ENCODE measurements at regions not wholly inside any gene's neighbourhood (a gene's known extent, or its start where the extent isn't known, plus 50 kb on each side); places are given as distances from the start of the nearest gene placed in this dataset.

GRCh38 chr2:220994846-220995245, 577.3 kb downstream of the EPHA4 start:
- DNase-seq (ENCODE audit: low spot score) (no peak), ATAC-seq (no peak)
- Mint-ChIP-seq H3K4me1 (0 out of 2 replicates have a peak, but pooled peaks cover 3% of the 10 kb centered on the region), H3K27me3 (ENCODE audit: low read depth) (no peaks in the 10 kb centered on the region), H3K4me3 (no peak overlapping the region), H3K9me3 (peaks cover 8% of the 10 kb centered on the region), H3K36me3 (no peaks in the 10 kb centered on the region), H3K27ac (no peak overlapping the region)
- CTCF ChIA-PET, result no interaction called here
- POLR2A ChIA-PET, result no interaction called here
- TF ChIP-seq TCF7 (CRISPR knock-in tag; IDR thresholded peaks at IDR 0.05; ENCODE audit: low read depth) (no peak), ELF4 (CRISPR knock-in tag; IDR thresholded peaks at IDR 0.05; ENCODE audit: low read depth) (no peak), ERG (CRISPR knock-in tag; IDR thresholded peaks at IDR 0.05) (no peak), TEAD4 (CRISPR knock-in tag; IDR thresholded peaks at IDR 0.05) (no peak), EMX1 (CRISPR knock-in tag; IDR thresholded peaks at IDR 0.05) (no peak), KAT7 (CRISPR knock-in tag; IDR thresholded peaks at IDR 0.05; ENCODE audit: borderline replicate concordance) (no peak), CREM (CRISPR knock-in tag; IDR thresholded peaks at IDR 0.05) (no peak), ATF6 (CRISPR knock-in tag; IDR thresholded peaks at IDR 0.05) (no peak), FOXJ3 (CRISPR knock-in tag; IDR thresholded peaks at IDR 0.05; ENCODE audit: borderline replicate concordance) (no peak), ZBTB43 (CRISPR knock-in tag; IDR thresholded peaks at IDR 0.05) (no peak), MXD4 (CRISPR knock-in tag; IDR thresholded peaks at IDR 0.05; ENCODE audit: borderline replicate concordance) (no peak), ZNF263 (CRISPR knock-in tag; IDR thresholded peaks at IDR 0.05; ENCODE audit: low read depth) (no peak)

DNA sequence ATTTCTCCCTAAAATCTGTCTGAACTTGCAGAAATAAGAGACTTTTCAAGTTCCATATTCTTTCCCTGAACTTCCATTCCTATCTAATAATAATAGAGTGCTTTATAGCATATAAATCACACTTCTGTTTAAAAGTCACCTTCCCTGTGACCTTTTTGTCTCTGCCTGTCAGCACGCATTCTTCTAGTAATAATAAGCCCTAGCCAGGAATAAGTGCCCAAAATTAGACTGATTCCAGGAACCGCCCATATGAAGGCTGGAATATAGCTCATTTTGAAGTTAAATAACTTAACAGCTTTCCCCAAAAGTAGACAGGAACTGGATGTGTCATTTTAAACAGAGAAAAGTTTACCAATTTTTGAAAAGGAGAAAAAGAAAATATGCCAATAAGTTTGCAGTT, 576.5 kb downstream of the EPHA4 start:
- Mint-ChIP-seq H3K4me3 (no peak overlapping the region), H3K36me3 (no peaks in the 10 kb centered on the region), H3K27me3 (ENCODE audit: low read depth) (no peaks in the 10 kb centered on the region), H3K4me1 (0 out of 2 replicates have a peak, but pooled peaks cover 3% of the 10 kb centered on the region), H3K27ac (no peak overlapping the region), H3K9me3 (peaks cover 8% of the 10 kb centered on the region)
- ChIA-PET POLR2A (no interaction called here), CTCF (no interaction called here)
- ATAC-seq, result no peak
- no peak for DNase-seq (ENCODE audit: low spot score)
- TF ChIP-seq ZBTB43 (CRISPR knock-in tag; IDR thresholded peaks at IDR 0.05) (no peak), TEAD4 (CRISPR knock-in tag; IDR thresholded peaks at IDR 0.05) (no peak), ATF6 (CRISPR knock-in tag; IDR thresholded peaks at IDR 0.05) (no peak), ETV6 (CRISPR knock-in tag; IDR thresholded peaks at IDR 0.05) (no peak), TEAD1 (CRISPR knock-in tag; IDR thresholded peaks at IDR 0.05) (no peak), ZNF396 (CRISPR knock-in tag; IDR thresholded peaks at IDR 0.05; ENCODE audit: borderline replicate concordance) (no peak), GTF2I (CRISPR knock-in tag; conservative IDR thresholded peaks at IDR 0.05) (no peak)
- TF ChIP-seq, protein P1, sequence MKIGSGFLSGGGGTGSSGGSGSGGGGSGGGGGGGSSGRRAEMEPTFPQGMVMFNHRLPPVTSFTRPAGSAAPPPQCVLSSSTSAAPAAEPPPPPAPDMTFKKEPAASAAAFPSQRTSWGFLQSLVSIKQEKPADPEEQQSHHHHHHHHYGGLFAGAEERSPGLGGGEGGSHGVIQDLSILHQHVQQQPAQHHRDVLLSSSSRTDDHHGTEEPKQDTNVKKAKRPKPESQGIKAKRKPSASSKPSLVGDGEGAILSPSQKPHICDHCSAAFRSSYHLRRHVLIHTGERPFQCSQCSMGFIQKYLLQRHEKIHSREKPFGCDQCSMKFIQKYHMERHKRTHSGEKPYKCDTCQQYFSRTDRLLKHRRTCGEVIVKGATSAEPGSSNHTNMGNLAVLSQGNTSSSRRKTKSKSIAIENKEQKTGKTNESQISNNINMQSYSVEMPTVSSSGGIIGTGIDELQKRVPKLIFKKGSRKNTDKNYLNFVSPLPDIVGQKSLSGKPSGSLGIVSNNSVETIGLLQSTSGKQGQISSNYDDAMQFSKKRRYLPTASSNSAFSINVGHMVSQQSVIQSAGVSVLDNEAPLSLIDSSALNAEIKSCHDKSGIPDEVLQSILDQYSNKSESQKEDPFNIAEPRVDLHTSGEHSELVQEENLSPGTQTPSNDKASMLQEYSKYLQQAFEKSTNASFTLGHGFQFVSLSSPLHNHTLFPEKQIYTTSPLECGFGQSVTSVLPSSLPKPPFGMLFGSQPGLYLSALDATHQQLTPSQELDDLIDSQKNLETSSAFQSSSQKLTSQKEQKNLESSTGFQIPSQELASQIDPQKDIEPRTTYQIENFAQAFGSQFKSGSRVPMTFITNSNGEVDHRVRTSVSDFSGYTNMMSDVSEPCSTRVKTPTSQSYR (CRISPR knock-in tag; IDR thresholded peaks at IDR 0.05), result no peak
- TF ChIP-seq, protein P2, sequence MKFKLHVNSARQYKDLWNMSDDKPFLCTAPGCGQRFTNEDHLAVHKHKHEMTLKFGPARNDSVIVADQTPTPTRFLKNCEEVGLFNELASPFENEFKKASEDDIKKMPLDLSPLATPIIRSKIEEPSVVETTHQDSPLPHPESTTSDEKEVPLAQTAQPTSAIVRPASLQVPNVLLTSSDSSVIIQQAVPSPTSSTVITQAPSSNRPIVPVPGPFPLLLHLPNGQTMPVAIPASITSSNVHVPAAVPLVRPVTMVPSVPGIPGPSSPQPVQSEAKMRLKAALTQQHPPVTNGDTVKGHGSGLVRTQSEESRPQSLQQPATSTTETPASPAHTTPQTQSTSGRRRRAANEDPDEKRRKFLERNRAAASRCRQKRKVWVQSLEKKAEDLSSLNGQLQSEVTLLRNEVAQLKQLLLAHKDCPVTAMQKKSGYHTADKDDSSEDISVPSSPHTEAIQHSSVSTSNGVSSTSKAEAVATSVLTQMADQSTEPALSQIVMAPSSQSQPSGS (CRISPR knock-in tag; IDR thresholded peaks at IDR 0.05; ENCODE audit: borderline replicate concordance, low read depth), result no peak

Data from WTC11 (cell line).